GM12878 (cell line): ENCODE measurements at regions not wholly inside any gene's neighbourhood (a gene's known extent, or its start where the extent isn't known, plus 50 kb on each side); places are given as distances from the start of the nearest gene placed in this dataset.

Source experiments
- CBFB ChIP-seq: IDR thresholded peaks from 2 replicates; pipeline ENCODE4 v1.6.1; 2016; ENCODE audit warnings: antibody characterized with exemption, low read depth
- CEBPB ChIP-seq, 2 experiments: fragments of 150-350 bp in 1 of 2; IDR thresholded peaks; 2 replicates each; pipeline ENCODE4 v1.6.1; 2012 to 2014; ENCODE audit warnings: low read depth in 2 of 2, low read length in 2 of 2, borderline replicate concordance in 1 of 2, inconsistent platforms in 1 of 2
- MAX ChIP-seq: IDR thresholded peaks from 2 replicates; pipeline ENCODE4 v1.6.1; 2012; ENCODE audit warnings: low read depth, low read length, improper control_type of control experiment
- PAX5 ChIP-seq: IDR thresholded peaks from 2 replicates; pipeline ENCODE4 v1.6.1; 2011; ENCODE audit warnings: low read depth, low read length, borderline replicate concordance
- ZNF592 ChIP-seq: fragments of 450-650 bp; IDR thresholded peaks from 2 replicates; pipeline ENCODE4 v1.6.1; 2017; ENCODE audit warnings: mild to moderate bottlenecking, moderate library complexity

DNA sequence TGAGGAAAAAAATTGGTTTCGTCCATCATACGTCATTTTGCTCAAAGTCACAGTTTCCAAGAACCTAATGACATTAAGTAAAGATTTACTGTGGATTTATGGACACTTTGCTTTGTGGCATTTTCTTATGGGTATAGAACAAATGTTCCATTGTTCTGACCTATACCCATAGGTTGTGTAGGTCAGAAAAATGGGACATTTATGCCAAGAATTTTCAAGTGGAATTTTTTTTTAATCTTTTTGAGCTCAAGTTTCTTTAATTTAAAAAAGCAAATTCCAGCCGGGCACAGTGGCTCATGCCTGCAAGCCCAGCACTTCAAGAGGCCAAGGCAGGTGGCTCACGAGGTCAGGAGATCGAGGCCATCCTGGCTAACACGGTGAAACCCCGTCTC, 187.5 kb upstream of the TPM1 start:
- no peak for TF ChIP-seq CBFB
- TF ChIP-seq PAX5 = no peak
- no peak for TF ChIP-seq MAX
- TF ChIP-seq CEBPB (IDR thresholded peaks at IDR 0.05; ENCODE audit: borderline replicate concordance in 1 of 2, low read depth in 2 of 2, low read length in 2 of 2) = no peak
- no peak for TF ChIP-seq ZNF592
